A204.1 (cell line): ENCODE measurements at regions not wholly inside any gene's neighbourhood (a gene's known extent, or its start where the extent isn't known, plus 50 kb on each side); places are given as distances from the start of the nearest gene placed in this dataset.

Experiments
- FAIRE-seq: peaks from 2 replicates; lab custom pipeline; 2012; peaks lifted over from hg19 to GRCh38; lab: Jason Lieb, UNC

DNA sequence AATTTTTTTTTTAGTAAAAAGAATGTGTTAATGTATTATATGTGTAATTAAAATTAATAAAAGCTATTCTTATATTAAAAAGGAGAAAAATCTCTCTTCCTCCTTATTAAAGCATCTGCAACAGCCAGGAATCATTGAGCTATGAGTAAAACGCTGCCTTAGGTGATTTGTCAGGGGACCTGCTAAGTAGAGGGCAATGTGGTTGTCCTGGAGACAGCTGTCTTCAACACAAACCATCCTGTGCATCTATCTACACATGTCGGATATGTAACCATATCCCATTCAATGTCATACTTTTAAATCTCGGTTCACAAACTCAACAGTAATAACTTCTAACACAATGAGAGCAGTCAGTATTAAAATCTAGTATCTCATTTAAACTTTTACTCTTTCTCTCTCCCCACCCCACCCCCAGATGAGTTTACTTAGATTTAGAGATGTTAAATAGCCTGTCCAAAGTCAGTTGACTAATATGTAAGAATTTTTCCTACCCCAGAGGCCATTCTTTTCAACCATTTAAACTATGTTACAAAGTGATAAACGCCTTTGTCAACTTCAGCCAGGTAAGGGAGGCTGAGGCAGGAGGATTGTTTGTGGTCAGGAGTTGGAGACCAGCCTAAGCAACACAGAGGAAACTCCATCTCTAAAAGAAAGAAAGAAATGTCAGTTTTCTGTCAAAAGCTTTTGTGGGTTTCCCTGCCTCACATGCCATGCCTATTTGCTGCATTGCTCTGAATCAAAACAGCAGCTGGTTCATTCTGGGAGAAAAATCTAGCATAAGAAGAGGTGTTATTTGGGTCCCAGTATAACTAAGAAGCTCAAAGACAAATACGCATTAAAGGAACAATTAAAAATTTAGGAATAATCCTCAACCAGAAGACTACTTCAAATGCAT, 413.7 kb upstream of the CCDC196 start:
- FAIRE-seq, result no peak

DNA sequence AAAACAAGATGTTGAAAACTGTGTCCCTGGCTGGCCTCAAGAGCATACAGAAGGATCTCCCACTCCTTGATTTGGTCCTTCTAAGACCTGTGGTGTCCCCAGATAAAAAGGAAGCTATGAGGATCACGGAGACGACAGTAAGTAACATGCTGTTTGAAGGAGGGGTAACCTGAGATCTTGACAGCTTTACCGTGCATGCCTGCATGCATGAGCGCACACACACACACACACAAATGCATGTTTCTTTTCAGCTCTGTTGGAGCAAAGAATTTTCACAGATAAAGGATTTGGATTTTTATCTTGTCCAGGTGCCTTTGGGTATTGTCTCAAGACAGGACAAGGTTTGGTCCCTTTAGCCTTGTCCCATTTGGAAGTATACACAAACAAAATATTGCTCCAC, 411.6 kb upstream of the CCDC196 start:
- no peak for FAIRE-seq

- no peak for FAIRE-seq
Measured at GRCh38 chr14:66076176-66076575, 410.0 kb upstream of the CCDC196 start.

GRCh38 chr14:66078006-66078405, 408.2 kb upstream of the CCDC196 start:
- FAIRE-seq, result no peak

DNA sequence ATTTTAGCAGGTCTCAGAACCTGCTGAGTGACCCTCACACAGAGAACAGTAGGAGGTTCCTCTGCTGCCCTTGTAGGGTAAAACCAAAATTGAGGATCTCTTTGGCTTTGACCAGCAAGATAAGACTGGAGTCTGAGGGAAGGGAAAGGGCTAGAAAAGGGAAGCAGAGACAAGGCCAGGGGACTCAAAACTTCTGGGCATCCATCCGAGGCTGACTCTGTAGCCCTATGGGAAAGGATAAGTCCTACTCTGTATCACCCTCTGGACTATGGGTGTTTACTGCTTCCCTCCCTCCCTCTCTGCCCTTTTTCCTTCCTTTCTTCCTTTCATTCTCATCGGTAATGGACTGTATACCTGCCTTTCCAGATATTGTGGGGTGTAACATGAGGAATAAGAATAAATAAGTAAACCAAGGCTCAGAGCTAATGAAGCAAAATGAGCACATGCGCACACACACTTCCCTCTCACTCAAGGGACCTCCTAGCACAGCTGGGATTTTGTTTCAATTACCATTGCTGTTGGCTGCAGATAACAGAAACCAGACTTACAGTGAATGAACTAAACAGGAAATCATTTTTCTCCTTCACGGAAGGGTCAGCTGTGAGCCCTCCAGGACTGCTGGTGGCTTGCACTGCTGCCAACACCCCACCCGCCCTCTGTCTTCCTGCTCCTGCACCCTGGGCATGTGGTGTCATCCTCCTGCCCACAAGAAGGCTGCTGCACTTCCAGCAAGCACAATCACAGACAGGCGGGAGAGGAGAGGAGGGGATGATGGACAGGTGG, 404.4 kb upstream of the CCDC196 start:
- no peak for FAIRE-seq

- FAIRE-seq, result no peak
Measured at GRCh38 chr14:66085224-66085623, 400.9 kb upstream of the CCDC196 start.

DNA sequence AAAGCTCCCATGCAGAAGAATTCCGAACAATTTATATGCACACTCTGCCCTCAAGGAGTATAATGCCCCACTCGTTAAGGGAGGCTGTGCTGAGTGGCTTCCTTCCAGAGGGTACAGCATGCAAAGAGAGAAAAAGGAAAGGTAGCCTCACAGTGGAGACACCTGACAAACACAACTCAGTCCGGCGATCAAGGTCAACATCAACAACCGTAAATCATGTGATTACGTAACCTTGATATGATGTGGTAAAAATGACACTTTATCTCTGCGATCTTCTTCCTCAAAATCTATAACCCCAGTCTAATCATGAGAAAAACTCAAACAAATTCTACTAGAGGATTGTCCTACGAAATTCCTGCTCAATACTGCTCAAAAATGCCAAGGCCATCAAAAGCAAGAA, 400.5 kb upstream of the CCDC196 start:
- no peak for FAIRE-seq

- no peak for FAIRE-seq
Measured at GRCh38 chr14:66087231-66087630, 398.9 kb upstream of the CCDC196 start.

DNA sequence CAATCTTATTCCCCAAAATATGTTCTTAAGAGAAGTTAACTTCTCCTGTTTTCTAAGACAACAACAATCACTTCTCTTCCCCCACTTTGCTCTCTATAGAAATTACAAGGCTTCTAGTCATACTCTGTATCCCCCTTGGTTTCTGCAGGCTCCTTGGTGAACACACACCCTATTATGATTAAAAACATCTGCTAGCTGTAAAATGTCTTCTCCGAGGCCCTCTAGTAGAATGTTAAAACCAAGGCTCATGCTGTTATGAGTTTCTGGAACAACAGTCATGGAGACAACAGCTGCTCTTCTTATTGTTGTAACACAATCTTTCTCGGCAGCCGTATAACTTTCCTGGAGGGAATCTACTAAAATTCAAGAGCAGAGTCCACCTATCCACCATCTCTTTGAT, 397.5 kb upstream of the CCDC196 start:
- FAIRE-seq, result no peak

GRCh38 chr14:66092206-66092605, 394.0 kb upstream of the CCDC196 start:
- FAIRE-seq, result no peak

DNA sequence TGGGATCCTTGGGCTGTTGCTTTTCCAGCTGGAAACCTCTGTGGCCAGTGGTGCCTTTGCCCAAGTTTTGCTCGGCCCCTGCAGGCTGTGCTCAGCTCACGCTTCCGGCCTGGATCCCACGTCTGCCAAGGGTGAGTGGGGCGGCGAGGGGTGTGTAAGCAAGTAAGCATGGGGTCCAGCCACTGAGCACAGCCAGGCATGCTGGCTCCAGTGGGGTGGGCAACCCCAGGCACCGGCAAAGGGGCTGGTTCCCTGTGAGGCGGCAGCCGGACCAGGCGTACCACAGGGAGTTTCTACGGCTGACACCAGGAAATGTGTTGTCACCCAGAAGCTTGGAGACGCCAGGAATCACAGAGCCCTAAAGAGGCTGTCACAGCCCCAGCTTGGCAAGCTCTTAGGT, 393.4 kb upstream of the CCDC196 start:
- FAIRE-seq, result no peak

GRCh38 chr14:66094001-66094727, 392.0 kb upstream of the CCDC196 start:
- FAIRE-seq, result no peak

GRCh38 chr14:66099451-66099850, 386.7 kb upstream of the CCDC196 start:
- FAIRE-seq, result no peak

DNA sequence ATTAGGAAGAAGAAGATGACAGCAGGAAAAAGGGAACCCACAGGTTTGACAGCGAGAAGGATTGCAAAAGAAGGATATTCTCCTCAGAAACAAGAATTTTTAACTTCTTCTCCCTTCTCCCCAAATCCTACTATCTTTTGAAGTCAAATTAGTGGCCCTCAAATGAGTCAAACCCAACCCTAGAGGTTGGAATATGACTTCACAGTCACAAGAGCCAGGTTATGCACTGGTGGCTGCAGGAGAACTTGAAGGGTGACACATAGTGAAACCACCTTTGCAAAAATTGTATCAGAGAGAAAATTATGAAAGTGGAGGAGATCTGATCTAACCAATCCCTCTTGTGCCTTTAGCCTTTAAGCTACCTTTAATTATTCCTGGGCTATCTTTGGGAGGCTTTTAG, 386.2 kb upstream of the CCDC196 start:
- FAIRE-seq, result no peak

- no peak for FAIRE-seq
Measured at GRCh38 chr14:66101662-66102061, 384.5 kb upstream of the CCDC196 start.

DNA sequence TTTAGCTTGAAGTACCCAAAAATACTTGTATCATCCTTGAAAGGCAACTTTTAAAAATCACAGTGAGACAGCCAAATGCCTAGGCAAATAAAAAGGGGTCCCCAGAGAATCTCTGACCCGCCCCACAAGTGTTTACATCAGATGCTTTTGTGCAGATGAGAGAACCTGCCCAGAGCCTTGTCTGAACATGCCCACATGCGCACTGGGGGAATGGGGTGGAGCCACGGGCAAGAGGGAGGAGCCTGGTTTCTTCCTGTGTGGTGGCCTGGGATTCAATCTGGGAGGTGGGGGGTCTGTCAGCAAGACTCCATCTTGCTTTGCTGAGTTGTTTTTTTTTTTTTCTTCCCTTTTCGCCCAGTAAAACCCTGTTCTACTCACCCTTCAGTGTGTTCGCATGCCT, 381.7 kb upstream of the CCDC196 start:
- no peak for FAIRE-seq

DNA sequence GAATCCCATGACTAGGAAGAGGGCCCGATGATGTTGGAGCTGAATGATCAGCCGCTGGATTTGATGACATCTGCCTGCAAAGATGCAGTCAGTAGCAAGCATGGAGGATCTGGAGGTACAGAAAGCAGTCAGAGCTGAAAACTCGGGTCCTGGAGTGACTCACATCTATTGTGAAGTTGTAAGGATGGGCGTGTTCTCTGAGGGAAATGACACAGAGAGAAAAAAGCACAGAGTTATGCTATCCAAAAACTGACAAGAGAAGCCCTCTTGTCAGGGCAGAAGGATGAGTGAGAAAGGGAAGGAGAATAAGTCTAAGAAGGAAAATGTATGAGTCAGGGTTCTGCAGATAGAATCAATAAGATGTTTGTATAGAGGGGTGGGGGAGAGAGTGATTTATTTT, 380.4 kb upstream of the CCDC196 start:
- no peak for FAIRE-seq

GRCh38 chr14:66109426-66109825, 376.7 kb upstream of the CCDC196 start:
- no peak for FAIRE-seq

DNA sequence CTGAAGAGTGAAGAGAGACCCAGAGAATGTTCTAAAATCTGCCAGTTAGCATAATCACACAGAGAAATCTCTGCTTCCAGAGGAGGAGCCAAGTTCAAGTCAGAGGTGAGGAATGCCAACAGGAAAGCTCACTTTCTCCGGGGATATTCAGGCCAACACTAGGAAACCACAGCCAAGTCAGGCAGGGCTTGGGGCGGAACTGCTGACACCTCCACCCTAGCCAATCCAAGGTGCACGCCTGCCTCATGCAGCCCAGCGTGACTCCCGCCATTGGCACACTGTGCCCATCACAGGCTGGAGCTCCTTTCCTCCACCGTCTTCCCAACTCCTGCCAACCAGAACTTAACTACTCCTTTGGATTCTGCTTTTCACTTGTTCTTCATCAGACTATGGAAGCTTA, 374.3 kb upstream of the CCDC196 start:
- FAIRE-seq, result no peak

DNA sequence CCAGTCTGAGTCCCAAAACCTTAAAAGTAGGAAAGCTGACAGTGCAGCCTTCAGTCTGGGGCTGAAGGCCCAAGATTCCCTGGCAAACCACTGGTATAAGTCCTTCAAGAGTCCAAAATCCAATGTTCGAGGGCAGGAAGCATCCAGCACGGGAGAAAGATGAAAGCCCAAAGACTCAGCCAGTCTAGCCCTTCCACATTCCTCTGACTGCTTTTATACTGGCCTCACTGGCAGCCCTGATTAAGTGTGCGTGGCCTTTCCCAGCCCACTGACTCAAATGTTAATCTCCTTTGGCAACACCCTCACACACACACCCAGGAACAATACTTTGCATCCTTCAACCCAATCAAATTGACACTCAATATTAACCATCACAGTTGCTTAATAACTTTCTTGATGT, 372.1 kb upstream of the CCDC196 start:
- no peak for FAIRE-seq

DNA sequence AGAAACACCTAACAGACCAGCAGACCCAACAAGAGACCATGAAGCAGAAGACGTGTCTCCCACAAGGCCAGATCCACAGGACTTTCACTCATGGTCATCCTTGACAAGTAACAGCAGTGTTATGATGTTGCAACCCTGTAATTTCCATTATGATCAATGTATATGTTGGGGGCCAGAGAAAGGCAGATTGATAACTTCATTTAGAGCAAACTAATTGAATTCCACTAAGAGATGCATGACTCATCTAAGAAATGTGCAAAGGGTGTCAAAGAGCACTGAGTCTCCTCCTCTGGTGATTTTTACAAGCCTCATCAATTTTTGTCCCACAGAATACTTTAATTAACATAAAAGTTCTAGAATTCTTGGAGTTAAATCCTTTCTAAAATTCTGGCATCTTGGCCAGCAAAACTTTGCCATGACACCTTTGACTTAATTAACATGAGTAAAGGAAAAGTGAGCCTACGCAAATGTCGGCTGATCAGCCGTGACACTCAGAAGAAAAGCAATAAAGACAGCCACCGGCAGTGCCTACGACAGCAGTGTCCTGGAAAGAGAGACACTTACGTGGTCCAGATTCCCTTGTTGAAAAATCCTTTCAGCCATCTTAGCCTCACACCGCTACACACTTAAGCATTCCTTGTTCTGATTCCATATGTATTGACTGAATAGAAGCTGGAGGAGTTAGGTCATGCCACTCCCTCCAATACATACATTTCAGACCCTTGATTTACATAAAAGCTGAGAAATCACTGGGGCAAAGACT, 370.2 kb upstream of the CCDC196 start:
- no peak for FAIRE-seq

DNA sequence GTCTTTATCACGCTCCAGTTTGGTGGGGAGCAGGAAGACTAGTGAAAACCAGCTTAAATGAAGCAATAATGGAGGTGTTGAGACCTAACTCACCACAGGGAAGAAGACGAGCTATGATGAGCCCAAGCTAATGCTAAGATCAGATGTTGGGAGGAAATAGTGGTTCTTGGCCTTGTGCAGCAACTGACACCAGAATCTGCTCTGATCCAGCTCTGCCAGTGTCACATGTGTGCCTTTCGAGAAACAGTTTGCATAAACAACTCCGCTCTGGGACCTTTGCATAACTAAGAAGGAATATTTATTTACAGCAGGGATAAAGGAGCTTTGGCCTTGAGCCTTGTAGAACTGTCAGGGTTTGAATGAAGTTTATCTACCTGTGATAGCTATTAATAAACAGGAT, 369.4 kb upstream of the CCDC196 start:
- FAIRE-seq, result no peak
